OCI-LY7 (cell line): ENCODE measurements at regions not wholly inside any gene's neighbourhood (a gene's known extent, or its start where the extent isn't known, plus 50 kb on each side); places are given as distances from the start of the nearest gene placed in this dataset.

Experiments
- EZH2phosphoT487 ChIP-seq: fragments of 200-600 bp; sonication (generic); IDR thresholded peaks from 2 replicates; pipeline ENCODE4 v1.6.1; 2018; ENCODE audit warnings: low read depth, borderline replicate concordance, mild to moderate bottlenecking, mixed run types, antibody characterized with exemption, low read length, moderate library complexity, mixed read lengths
- TF ChIP-seq, protein P1 (sequence below): fragments of 200-600 bp; sonication (generic); conservative IDR thresholded peaks from 2 replicates; pipeline ENCODE4 v1.5.1; 2014; ENCODE audit warnings: mild to moderate bottlenecking, antibody characterized with exemption, low read length, moderate library complexity, mixed read lengths

DNA sequence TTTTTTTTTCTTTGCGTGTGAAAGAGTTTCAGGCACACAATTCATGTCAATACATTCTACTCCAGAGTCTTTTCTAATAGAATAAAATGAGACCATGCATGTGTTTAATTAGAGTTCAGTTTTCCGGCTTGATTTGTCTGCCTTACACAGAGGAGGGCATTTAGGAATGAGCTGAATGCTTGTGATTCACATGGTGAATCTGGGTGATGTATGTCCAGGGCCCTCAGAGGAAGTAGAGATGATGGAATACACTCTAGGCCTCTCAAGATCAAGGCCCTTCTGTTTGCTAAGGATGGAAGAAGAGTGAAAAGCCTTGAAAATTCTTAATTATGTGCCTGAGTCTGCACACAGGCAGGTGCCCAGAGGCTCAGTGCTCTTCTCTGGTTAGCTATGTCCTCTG lies 71.0 kb upstream of the CYRIA start:
- TF ChIP-seq, protein P1, sequence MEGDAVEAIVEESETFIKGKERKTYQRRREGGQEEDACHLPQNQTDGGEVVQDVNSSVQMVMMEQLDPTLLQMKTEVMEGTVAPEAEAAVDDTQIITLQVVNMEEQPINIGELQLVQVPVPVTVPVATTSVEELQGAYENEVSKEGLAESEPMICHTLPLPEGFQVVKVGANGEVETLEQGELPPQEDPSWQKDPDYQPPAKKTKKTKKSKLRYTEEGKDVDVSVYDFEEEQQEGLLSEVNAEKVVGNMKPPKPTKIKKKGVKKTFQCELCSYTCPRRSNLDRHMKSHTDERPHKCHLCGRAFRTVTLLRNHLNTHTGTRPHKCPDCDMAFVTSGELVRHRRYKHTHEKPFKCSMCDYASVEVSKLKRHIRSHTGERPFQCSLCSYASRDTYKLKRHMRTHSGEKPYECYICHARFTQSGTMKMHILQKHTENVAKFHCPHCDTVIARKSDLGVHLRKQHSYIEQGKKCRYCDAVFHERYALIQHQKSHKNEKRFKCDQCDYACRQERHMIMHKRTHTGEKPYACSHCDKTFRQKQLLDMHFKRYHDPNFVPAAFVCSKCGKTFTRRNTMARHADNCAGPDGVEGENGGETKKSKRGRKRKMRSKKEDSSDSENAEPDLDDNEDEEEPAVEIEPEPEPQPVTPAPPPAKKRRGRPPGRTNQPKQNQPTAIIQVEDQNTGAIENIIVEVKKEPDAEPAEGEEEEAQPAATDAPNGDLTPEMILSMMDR = no peak
- TF ChIP-seq EZH2phosphoT487 = no peak
